ENCODE measurements at regions not wholly inside any gene's neighbourhood (a gene's known extent, or its start where the extent isn't known, plus 50 kb on each side); places are given as distances from the start of the nearest gene placed in this dataset.

GRCh38 chr12:105955976-105956375 lies 182.8 kb downstream of the NUAK1 start (continued):
- TF ChIP-seq PRDM15 (CRISPR knock-in tag; IDR thresholded peaks at IDR 0.05) (no peak), IRF4 (IDR thresholded peaks at IDR 0.05; ENCODE audit: low read depth, low read length) (no peak)

- Histone ChIP-seq H3K79me2 (ENCODE audit: control insufficient read depth, insufficient read depth, low read length) (no peaks in the 10 kb centered on the region), H3K36me3 (ENCODE audit: control insufficient read depth in 2 of 2, insufficient read depth in 2 of 2, low read length in 1 of 2) (no peaks in the 10 kb centered on the region), H3K4me2 (ENCODE audit: control insufficient read depth, insufficient read depth) (no peak overlapping the region), H3K4me1 (ENCODE audit: control insufficient read depth, insufficient read depth, low read length) (no peaks in the 10 kb centered on the region), H3K9ac (ENCODE audit: control insufficient read depth, insufficient read depth, low read length) (no peak overlapping the region), H3K27me3 (replicated peaks in 1 of 2; ENCODE audit: control insufficient read depth in 2 of 2, insufficient read depth in 2 of 2, low read length in 1 of 2) (no peaks in the 10 kb centered on the region), H4K20me1 (ENCODE audit: control insufficient read depth, insufficient read depth) (no peaks in the 10 kb centered on the region; the same call in 1 of the 2 replicates), H2AFZ (ENCODE audit: control insufficient read depth, low read depth, low read length) (no peak overlapping the region), H3K27ac (ENCODE audit: control insufficient read depth, insufficient read depth) (no peak overlapping the region), H3K4me3 (no peak overlapping the region), H3K9me3 (replicated peaks; ENCODE audit: control insufficient read depth, insufficient read depth, low read length) (no peaks in the 10 kb centered on the region)
- FAIRE-seq (no peak), ATAC-seq (no peak), DNase-seq (ENCODE audit: low read depth, low spot score) (no peak)
- ChIA-PET CTCF (no interaction called here), SMC1A (ENCODE audit: uncharacterized antibody, unreplicated experiment) (interaction anchor here (1.4 kb wide), 1 partner anchor 17 kb away, joined by 3 read pairs; no protein-coding TSS in a partner anchor), POLR2A (no interaction called here), RAD21 (ENCODE audit: unreplicated experiment) (no interaction called here)
- intact Hi-C loops (cut with micrococcal nuclease; ENCODE audit: unreplicated experiment) (loop anchor here (10.0 kb wide), 1 partner anchor 178 kb away; the partner anchor contains the start of gene NUAK1), in situ Hi-C loops (cut with MboI) (no loop called here)
- WGBS (ENCODE audit: insufficient coverage, insufficient replicate concordance, low lambda C conversion rate, missing lambda C conversion rate), result 0% methylated on average over 2 of the region's 2 CpGs
- no TSS peak for BruUV-seq (replicated peaks)
- TF ChIP-seq NRF1 (conservative IDR thresholded peaks at IDR 0.05; ENCODE audit: low read depth, low read length) (no peak), DPF2 (IDR thresholded peaks at IDR 0.05) (no peak), PAX5 (IDR thresholded peaks at IDR 0.05; ENCODE audit: borderline replicate concordance, low read depth, low read length) (no peak), BACH1 (IDR thresholded peaks at IDR 0.05; ENCODE audit: borderline replicate concordance) (no peak), EP300 (IDR thresholded peaks at IDR 0.05; ENCODE audit: borderline replicate concordance in 1 of 2, control insufficient read depth in 1 of 2, low read depth in 2 of 2, low read length in 2 of 2) (no peak), ZNF384 (IDR thresholded peaks at IDR 0.05; ENCODE audit: borderline replicate concordance, low read depth, low read length) (no peak), CHD2 (IDR thresholded peaks at IDR 0.05; ENCODE audit: borderline replicate concordance, low read depth, low read length) (no peak), NFYB (IDR thresholded peaks at IDR 0.05; ENCODE audit: insufficient read depth, low read depth, low read length) (no peak), NR2C2 (IDR thresholded peaks at IDR 0.05; ENCODE audit: borderline replicate concordance, control insufficient read depth, insufficient read length, low read depth) (no peak), SMAD1 (IDR thresholded peaks at IDR 0.05; ENCODE audit: low read depth, partially characterized antibody) (no peak), HDAC6 (IDR thresholded peaks at IDR 0.05; ENCODE audit: unreplicated experiment) (no peak), ZNF592 (IDR thresholded peaks at IDR 0.05) (no peak), RAD21 (IDR thresholded peaks at IDR 0.05; ENCODE audit: insufficient read depth, low read depth, low read length) (no peak)
These were observed 181.9 kb downstream of the NUAK1 start for GRCh38 chr12:105956662-105957457.
